ENCODE measurements at regions not wholly inside any gene's neighbourhood (a gene's known extent, or its start where the extent isn't known, plus 50 kb on each side); places are given as distances from the start of the nearest gene placed in this dataset.

GRCh38 chr2:18932853-18933252, 343.5 kb upstream of the NT5C1B start:
- ATAC-seq (ENCODE audit: low read depth) = no peak; the same call in 1 of the 2 replicates

More at GRCh38 chr2:18932853-18933252, 343.5 kb upstream of the NT5C1B start:
- ChIA-PET POLR2A (ENCODE audit: unreplicated experiment) (no interaction called here), CTCF (no interaction called here)
- dilution Hi-C loops (cut with HindIII; ENCODE audit: low sequenced_read_pairs, unreplicated experiment) (no loop called here), in situ Hi-C loops (cut with MboI; ENCODE audit: low sequenced_read_pairs) (no loop called here), intact Hi-C loops (cut with micrococcal nuclease) (no loop called here)
- Histone ChIP-seq H3K4ac (ENCODE audit: low read depth, low read length) (no peak overlapping the region), H2BK5ac (ENCODE audit: low read depth, low read length, poor library complexity, severe bottlenecking) (no peak overlapping the region), H3K4me1 (ENCODE audit: control insufficient read depth, insufficient read depth, low read length) (peaks cover 4% of the 10 kb centered on the region; the same call in 1 of the 2 replicates), H4K91ac (ENCODE audit: insufficient read depth, low read depth, low read length) (no peak overlapping the region), H3K36me3 (ENCODE audit: control insufficient read depth, insufficient read depth, low read length) (no peaks in the 10 kb centered on the region), H3K23ac (ENCODE audit: low read depth, low read length) (no peak overlapping the region), H4K20me1 (ENCODE audit: insufficient read depth, low read length) (no peaks in the 10 kb centered on the region), H3K79me1 (ENCODE audit: low read depth in 1 of 2, low read length in 2 of 2) (no peaks in the 10 kb centered on the region), H3K14ac (replicated peaks; ENCODE audit: low read depth, low read length) (0 out of 2 replicates have a peak overlapping the region, but pooled peaks have one; percentile 2), H2AK9ac (replicated peaks; ENCODE audit: low read depth, low read length, poor library complexity) (no peak overlapping the region), H3K9me3 (ENCODE audit: control insufficient read depth, insufficient read depth, low read length) (no peaks in the 10 kb centered on the region), H3K27ac (ENCODE audit: insufficient read depth, low read length) (no peak overlapping the region), H3K56ac (ENCODE audit: extremely low read depth, insufficient read depth, low read length) (no peak overlapping the region), H4K8ac (ENCODE audit: low read depth in 2 of 2, low read length in 2 of 2) (0 out of 4 replicates have a peak overlapping the region, but pooled peaks of 1 of the 2 experiments have one; percentile 13), H3K4me3 (ENCODE audit: insufficient read depth, low read depth, low read length) (no peak overlapping the region), H4K5ac (ENCODE audit: low read depth, low read length) (peak overlapping the region; percentile 20), H3K4me2 (ENCODE audit: low read depth, low read length) (no peak overlapping the region), H2BK20ac (ENCODE audit: low read depth, low read length) (no peak overlapping the region), H2AK5ac (ENCODE audit: low read depth, low read length) (no peak overlapping the region), H3K9ac (ENCODE audit: low read depth, low read length) (no peak overlapping the region), H2AFZ (replicated peaks; ENCODE audit: low read length, poor library complexity) (peak overlapping the region; percentile 60), H3K18ac (ENCODE audit: low read depth, low read length) (peak overlapping the region; percentile 20), H2BK120ac (ENCODE audit: low read depth, low read length) (no peak overlapping the region), H3K9me1 (ENCODE audit: insufficient read depth, low read length) (peaks cover 4% of the 10 kb centered on the region; the same call in 1 of the 2 replicates), H2BK15ac (ENCODE audit: low read depth, low read length) (no peak overlapping the region), H3K27me3 (ENCODE audit: control insufficient read depth, insufficient read depth, low read length) (no peaks in the 10 kb centered on the region)
- peak; percentile 8 for DNase-seq
- TF ChIP-seq MXI1 (IDR thresholded peaks at IDR 0.05; ENCODE audit: borderline replicate concordance, low read depth, low read length) (no peak), SMC3 (IDR thresholded peaks at IDR 0.05; ENCODE audit: low read depth, low read length) (no peak), FOS (IDR thresholded peaks at IDR 0.05; ENCODE audit: low read depth, low read length) (no peak), CEBPB (IDR thresholded peaks at IDR 0.05; ENCODE audit: low read depth, low read length) (no peak), CHD1 (IDR thresholded peaks at IDR 0.05; ENCODE audit: low read depth, low read length) (no peak), RFX5 (IDR thresholded peaks at IDR 0.05; ENCODE audit: low read depth, low read length) (no peak), ELK1 (IDR thresholded peaks at IDR 0.05; ENCODE audit: borderline replicate concordance, low read depth, low read length) (no peak), POLR2A (IDR thresholded peaks at IDR 0.05; ENCODE audit: low read depth, low read length) (no peak), RAD21 (IDR thresholded peaks at IDR 0.05; ENCODE audit: low read length) (no peak), USF2 (IDR thresholded peaks at IDR 0.05; ENCODE audit: low read depth, low read length) (no peak), MAZ (IDR thresholded peaks at IDR 0.05; ENCODE audit: borderline replicate concordance, low read depth, low read length) (no peak), CTCF (conservative IDR thresholded peaks at IDR 0.05; ENCODE audit: low read depth, low read length) (no peak)
- no TSS peak for BruUV-seq (replicated peaks)
- no CpG with 5 or more reads among the region's 4 CpGs for WGBS, 2 experiments (ENCODE audit: extremely low coverage in 2 of 2, insufficient read length in 1 of 2)

Measured in IMR-90 (cell line).